GM06990 (cell line): ENCODE measurements at regions not wholly inside any gene's neighbourhood (a gene's known extent, or its start where the extent isn't known, plus 50 kb on each side); places are given as distances from the start of the nearest gene placed in this dataset.
"Not testable (repeated sequence)": the region's sequence is repeated elsewhere in the genome, so short reads cannot be mapped to it uniquely, and the experiment has no call there.

Experiments used
- DNase-seq: peaks from one replicate; pipeline ENCODE4 v3.0.0-alpha.2; 2011; ENCODE audit not compliant: insufficient read length; ENCODE audit errors: extremely low read depth
- H3K27me3 ChIP-seq: replicated peaks from 2 replicates; pipeline ENCODE4 v1.6.0; 2011; ENCODE audit warnings: low read length; ENCODE audit not compliant: control insufficient read depth, insufficient read depth
- H3K36me3 ChIP-seq: 2 replicates; pipeline ENCODE4 v1.5.1; 2011; ENCODE audit warnings: low read length; ENCODE audit not compliant: control insufficient read depth, insufficient read depth
- H3K4me3 ChIP-seq: replicated peaks from 2 replicates; pipeline ENCODE4 v1.5.1; 2011; ENCODE audit warnings: low read depth, mild to moderate bottlenecking, control low read depth, low read length
- TF ChIP-seq, protein P1 (sequence below): IDR thresholded peaks from 2 replicates; pipeline ENCODE4 v1.5.1; 2011; ENCODE audit warnings: low read length, control low read depth, mild to moderate bottlenecking, inconsistent platforms; ENCODE audit not compliant: insufficient read depth, poor library complexity, severe bottlenecking

DNA sequence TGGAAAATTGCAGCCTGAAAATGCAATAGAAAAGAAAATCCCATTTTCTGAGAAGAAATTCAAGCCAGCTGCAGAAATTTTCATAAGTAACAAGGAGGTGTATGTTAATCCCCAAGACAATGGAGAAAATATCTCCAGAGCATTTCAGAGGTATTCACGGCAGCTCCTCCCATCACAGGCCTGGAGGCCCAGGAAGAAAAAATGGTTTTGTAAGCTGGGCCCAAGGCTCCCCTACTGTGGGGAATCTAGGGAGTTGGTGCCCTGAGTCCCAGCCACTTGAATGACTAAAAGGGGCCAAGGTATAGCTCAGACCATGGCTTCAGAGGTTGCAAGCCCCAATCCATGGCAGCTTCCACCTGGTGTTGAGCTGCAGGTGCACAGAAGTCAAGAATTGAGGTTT lies 93.3 kb upstream of the ZNF267 start:
- no peaks in the 10 kb centered on the region for H3K27me3 ChIP-seq
- no peak for DNase-seq
- no peaks in the 10 kb centered on the region for H3K36me3 ChIP-seq
- TF ChIP-seq, protein P1, sequence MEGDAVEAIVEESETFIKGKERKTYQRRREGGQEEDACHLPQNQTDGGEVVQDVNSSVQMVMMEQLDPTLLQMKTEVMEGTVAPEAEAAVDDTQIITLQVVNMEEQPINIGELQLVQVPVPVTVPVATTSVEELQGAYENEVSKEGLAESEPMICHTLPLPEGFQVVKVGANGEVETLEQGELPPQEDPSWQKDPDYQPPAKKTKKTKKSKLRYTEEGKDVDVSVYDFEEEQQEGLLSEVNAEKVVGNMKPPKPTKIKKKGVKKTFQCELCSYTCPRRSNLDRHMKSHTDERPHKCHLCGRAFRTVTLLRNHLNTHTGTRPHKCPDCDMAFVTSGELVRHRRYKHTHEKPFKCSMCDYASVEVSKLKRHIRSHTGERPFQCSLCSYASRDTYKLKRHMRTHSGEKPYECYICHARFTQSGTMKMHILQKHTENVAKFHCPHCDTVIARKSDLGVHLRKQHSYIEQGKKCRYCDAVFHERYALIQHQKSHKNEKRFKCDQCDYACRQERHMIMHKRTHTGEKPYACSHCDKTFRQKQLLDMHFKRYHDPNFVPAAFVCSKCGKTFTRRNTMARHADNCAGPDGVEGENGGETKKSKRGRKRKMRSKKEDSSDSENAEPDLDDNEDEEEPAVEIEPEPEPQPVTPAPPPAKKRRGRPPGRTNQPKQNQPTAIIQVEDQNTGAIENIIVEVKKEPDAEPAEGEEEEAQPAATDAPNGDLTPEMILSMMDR = no peak
- H3K4me3 ChIP-seq = no peak overlapping the region

DNA sequence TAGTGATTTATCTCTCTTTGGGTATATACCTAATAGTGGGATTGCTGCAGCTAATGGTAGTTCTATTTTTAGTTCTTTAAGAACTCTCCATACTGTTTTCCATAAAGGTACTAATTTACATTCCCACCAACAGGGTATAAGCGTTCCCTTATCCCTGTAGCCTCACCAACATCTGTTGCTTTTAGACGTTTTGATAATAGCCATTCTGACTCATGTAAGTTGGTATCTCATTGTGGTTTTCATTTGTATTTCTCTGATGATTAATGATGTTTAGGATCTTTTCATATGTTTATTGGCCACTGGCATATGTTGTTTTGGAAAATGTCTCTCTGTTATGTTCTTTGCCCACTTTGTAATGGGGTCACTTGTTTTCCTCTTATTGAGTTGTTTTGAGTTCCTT lies 88.5 kb upstream of the ZNF267 start:
- TF ChIP-seq, protein P1 = no peak
- no peak for DNase-seq
- Histone ChIP-seq H3K36me3 (no peaks in the 10 kb centered on the region), H3K27me3 (no peaks in the 10 kb centered on the region), H3K4me3 (no peak overlapping the region)

DNA sequence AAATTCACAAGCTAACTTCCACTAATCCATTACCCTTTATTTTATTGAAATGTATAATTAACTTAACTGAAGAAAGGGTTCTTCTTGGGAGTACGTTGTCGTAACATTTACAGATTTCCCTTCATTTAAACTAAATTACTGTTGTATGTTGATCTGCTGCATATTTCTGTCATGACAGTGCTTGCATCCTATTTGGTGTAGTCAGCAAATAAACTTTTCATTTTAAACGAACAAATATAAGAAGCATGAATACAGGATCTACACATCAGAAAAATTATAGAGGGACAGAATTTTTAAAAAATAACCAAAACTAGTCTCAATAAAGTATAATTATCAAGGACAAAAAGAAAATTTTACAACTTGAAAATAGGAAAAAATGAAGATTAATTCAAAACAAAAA lies 66.5 kb upstream of the ZNF267 start:
- Histone ChIP-seq H3K36me3 (no peaks in the 10 kb centered on the region), H3K4me3 (no peak overlapping the region), H3K27me3 (no peaks in the 10 kb centered on the region)
- TF ChIP-seq, protein P1 = no peak
- no peak for DNase-seq

DNA sequence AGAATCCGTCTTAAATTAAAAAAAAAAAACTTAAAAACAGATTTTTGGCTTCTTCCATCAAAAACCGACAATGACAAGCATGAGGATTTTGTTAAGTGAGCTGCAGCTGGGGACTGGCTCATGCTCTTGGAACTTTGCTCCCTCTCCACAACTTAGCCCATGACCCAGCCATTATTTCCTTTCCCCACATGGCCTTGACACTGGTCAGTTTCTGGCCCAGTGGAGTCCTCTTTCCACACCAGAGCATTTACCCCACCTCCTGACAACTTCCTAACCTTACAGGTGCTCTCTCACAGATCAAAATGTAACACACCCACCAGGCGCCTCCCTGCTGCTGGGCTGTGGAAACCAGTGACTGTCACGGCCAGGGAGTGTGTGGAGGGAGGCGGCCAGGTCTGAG lies 62.7 kb upstream of the ZNF267 start:
- Histone ChIP-seq H3K4me3 (no peak overlapping the region), H3K27me3 (no peaks in the 10 kb centered on the region), H3K36me3 (no peaks in the 10 kb centered on the region)
- DNase-seq = no peak
- TF ChIP-seq, protein P1 = no peak

DNA sequence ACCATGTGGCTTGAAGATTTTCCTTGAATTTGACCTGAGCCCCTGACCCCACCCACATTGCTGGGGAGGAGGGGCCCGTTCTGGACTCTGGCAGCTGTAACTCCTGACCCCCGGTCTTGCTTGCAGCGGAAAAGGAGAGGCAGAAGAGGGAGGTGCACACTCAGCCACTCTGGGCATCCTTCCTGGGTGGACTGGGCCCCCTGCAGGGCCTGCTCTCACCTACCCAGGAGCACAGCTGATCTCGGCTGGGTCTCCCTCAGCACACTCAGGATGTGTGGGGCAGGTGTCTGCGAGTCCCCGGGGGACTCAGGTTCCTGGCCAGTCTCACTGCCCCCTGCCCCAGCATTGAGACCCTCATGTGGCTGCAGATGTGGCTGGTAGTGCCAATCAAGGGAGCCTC lies 57.5 kb upstream of the ZNF267 start:
- H3K27me3 ChIP-seq, H3K4me3 ChIP-seq, DNase-seq, H3K36me3 ChIP-seq: not testable (repeated sequence)

DNA sequence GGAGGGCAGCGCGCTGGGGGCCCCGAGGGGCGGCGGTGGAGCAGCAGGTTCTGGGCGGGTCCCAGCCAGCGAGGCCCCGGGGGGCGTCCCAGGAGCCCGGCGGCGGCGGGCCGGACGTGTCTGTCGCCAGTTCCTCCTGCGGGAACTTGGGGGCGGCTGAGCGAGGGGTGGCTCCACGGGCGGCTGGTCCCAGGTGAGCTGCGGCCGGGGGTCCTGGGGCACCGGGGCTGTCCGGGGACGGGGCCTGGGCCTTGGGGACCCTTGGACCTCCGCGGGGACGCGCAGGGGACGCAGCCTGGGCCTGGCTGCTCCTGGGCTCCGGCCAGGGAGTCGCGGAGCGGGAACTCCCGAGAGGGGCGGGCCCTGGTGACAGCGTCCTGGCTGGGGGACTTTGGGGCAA lies 54.2 kb upstream of the ZNF267 start:
- DNase-seq = no peak
- TF ChIP-seq, protein P1 = no peak
- Histone ChIP-seq H3K27me3 (no peaks in the 10 kb centered on the region), H3K36me3 (no peaks in the 10 kb centered on the region), H3K4me3 (no peak overlapping the region)

DNA sequence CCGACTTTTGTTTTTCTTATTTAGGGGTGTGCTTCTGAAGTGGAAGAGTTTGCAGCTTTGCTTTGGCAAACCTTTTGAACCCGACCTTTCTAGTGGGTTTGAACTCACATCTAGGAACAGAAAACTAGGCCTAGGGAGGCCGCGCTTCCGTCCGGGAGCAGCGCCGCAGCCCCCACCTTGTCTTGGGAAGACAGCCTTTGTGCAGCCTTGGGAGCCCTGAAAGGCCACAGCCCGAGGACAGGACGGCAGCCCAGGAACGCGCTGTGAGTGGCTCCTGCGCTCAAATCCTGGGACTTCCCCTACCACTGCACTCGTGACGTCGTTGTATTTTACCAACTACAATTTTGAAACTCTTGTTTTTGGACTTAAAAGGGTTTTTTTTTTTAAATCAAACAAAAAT lies 53.7 kb upstream of the ZNF267 start:
- DNase-seq = no peak
- no peaks in the 10 kb centered on the region for H3K27me3 ChIP-seq
- TF ChIP-seq, protein P1 = no peak

More for the DNA sequence above, 53.7 kb upstream of the ZNF267 start:
- no peak overlapping the region for H3K4me3 ChIP-seq
- no peaks in the 10 kb centered on the region for H3K36me3 ChIP-seq
